Naive thymus-derived CD4-positive, alpha-beta T cell (primary cell): ENCODE measurements at regions not wholly inside any gene's neighbourhood (a gene's known extent, or its start where the extent isn't known, plus 50 kb on each side); places are given as distances from the start of the nearest gene placed in this dataset.

Experiments used
- ATAC-seq: fragments of 150-1000 bp; cut with Tn5 transposase; 2 replicates; pipeline ENCODE4 v1.10.0; 2021; ENCODE audit warnings: mild to moderate bottlenecking, moderate library complexity
- CTCF ChIA-PET: fragments of 350-600 bp; sonication (Branson Sonifier 250); formaldehyde crosslinking; loops from one replicate; lab custom pipeline; 2021; ENCODE audit warnings: antibody characterized with exemption; lab: Charles Lee
- POLR2A ChIA-PET: fragments of 350-600 bp; sonication (Branson Sonifier 250); formaldehyde crosslinking; loops from one replicate; lab custom pipeline; 2021; ENCODE audit warnings: antibody characterized with exemption, inconsistent platforms; lab: Charles Lee
- DNase-seq, 9 donors: peaks; one replicate each; pipeline versions ENCODE4 v3.0.0 to v3.0.0-alpha.2; 2020 to 2022; ENCODE audit warnings: mixed read lengths in 1 of 9
- H3K27ac ChIP-seq: one replicate; pipeline ENCODE4 v1.7.0; 2013; ENCODE audit warnings: mild to moderate bottlenecking, low read depth, low read length, moderate library complexity
- H3K27me3 ChIP-seq, 2 donors: one replicate each; pipeline ENCODE4 v1.7.0; 2013; ENCODE audit warnings: low read length in 2 of 2, mild to moderate bottlenecking in 2 of 2, moderate library complexity in 2 of 2; ENCODE audit not compliant: control insufficient read depth in 2 of 2, insufficient read depth in 2 of 2
- H3K36me3 ChIP-seq, 3 experiments: 1 replicate in 2 of 3; 2 replicates in 1 of 3; pipeline ENCODE4 v1.7.0; 2013; ENCODE audit warnings: low read length in 3 of 3, mild to moderate bottlenecking in 3 of 3, moderate library complexity in 1 of 3; ENCODE audit not compliant: insufficient read depth in 3 of 3, control insufficient read depth in 2 of 3
- H3K4me1 ChIP-seq, 2 donors: one replicate each; pipeline ENCODE4 v1.7.0; 2013; ENCODE audit warnings: low read length in 2 of 2, mild to moderate bottlenecking in 2 of 2, moderate library complexity in 1 of 2; ENCODE audit not compliant: control insufficient read depth in 2 of 2, insufficient read depth in 2 of 2
- H3K4me3 ChIP-seq: 2 replicates; pipeline ENCODE4 v1.7.0; 2013; ENCODE audit warnings: mild to moderate bottlenecking, low read length
- H3K9me3 ChIP-seq, 3 experiments: 1 replicate in 2 of 3; 2 replicates in 1 of 3; pipeline ENCODE4 v1.7.0; 2013; ENCODE audit warnings: low read length in 3 of 3; ENCODE audit not compliant: control insufficient read depth in 2 of 3
- H3K27ac Mint-ChIP-seq, 9 donors: one replicate each; pipeline ENCODE4 v1.8.0; 2020 to 2022; ENCODE audit warnings: mixed read lengths in 9 of 9, mild to moderate bottlenecking in 8 of 9, moderate library complexity in 5 of 9, inconsistent platforms in 2 of 9
- H3K27me3 Mint-ChIP-seq, 5 donors: one replicate each; pipeline ENCODE4 v1.8.0; 2021 to 2022; ENCODE audit warnings: mixed read lengths in 5 of 5, mild to moderate bottlenecking in 1 of 5
- H3K36me3 Mint-ChIP-seq, 5 donors: one replicate each; pipeline ENCODE4 v1.8.0; 2020 to 2022; ENCODE audit warnings: mixed read lengths in 5 of 5, mild to moderate bottlenecking in 3 of 5, inconsistent platforms in 1 of 5
- H3K4me1 Mint-ChIP-seq, 7 donors: one replicate each; pipeline ENCODE4 v1.8.0; 2020 to 2022; ENCODE audit warnings: mixed read lengths in 7 of 7, mild to moderate bottlenecking in 3 of 7, inconsistent platforms in 1 of 7
- H3K4me3 Mint-ChIP-seq, 10 donors: one replicate each; pipeline ENCODE4 v1.8.0; 2020 to 2022; ENCODE audit warnings: mild to moderate bottlenecking in 10 of 10, mixed read lengths in 10 of 10, moderate library complexity in 6 of 10, inconsistent platforms in 2 of 10
- H3K9me3 Mint-ChIP-seq, 11 donors: one replicate each; pipeline ENCODE4 v1.8.0; 2020 to 2022; ENCODE audit warnings: mixed read lengths in 11 of 11, mild to moderate bottlenecking in 4 of 11, inconsistent platforms in 1 of 11, moderate library complexity in 1 of 11
- intact Hi-C, 2 donors: fragments of 100-400 bp; cut with micrococcal nuclease; formaldehyde crosslinking; loops; one replicate each; pipeline ENCODE4 v1.15.1; 2023

- Histone ChIP-seq H3K36me3 (no peaks in the 10 kb centered on the region), H3K4me1 (no peaks in the 10 kb centered on the region), H3K27ac (no peak overlapping the region), H3K27me3 (no peaks in the 10 kb centered on the region), H3K4me3 (no peak overlapping the region), H3K9me3 (no peaks in the 10 kb centered on the region)
- POLR2A ChIA-PET = no interaction called here
- peaks cover 0 to 5% (median 0%) of the 10 kb centered on the region in 7 donors for H3K4me1 Mint-ChIP-seq
- H3K27me3 Mint-ChIP-seq = no peaks in the 10 kb centered on the region
- no peaks in the 10 kb centered on the region for H3K36me3 Mint-ChIP-seq
- CTCF ChIA-PET = no interaction called here
- H3K9me3 Mint-ChIP-seq = peaks cover 0 to 2% (median 0%) of the 10 kb centered on the region in 11 donors
- DNase-seq = no peak
- no peak for ATAC-seq
- H3K27ac Mint-ChIP-seq = no peak overlapping the region
- H3K4me3 Mint-ChIP-seq = no peak overlapping the region
- intact Hi-C loops = no loop called here
These were observed 94.2 kb downstream of the PJA1 start for GRCh38 chrX:69070949-69071650.

- ATAC-seq = no peak
- ChIA-PET CTCF (no interaction called here), POLR2A (no interaction called here)
- Mint-ChIP-seq H3K9me3 (no peaks in the 10 kb centered on the region), H3K27ac (no peak overlapping the region), H3K36me3 (no peaks in the 10 kb centered on the region), H3K4me1 (peaks cover 0 to 5% (median 0%) of the 10 kb centered on the region in 7 donors), H3K27me3 (no peaks in the 10 kb centered on the region), H3K4me3 (no peak overlapping the region)
- Histone ChIP-seq H3K9me3 (no peaks in the 10 kb centered on the region), H3K27ac (no peak overlapping the region), H3K4me3 (no peak overlapping the region), H3K27me3 (no peaks in the 10 kb centered on the region), H3K4me1 (no peaks in the 10 kb centered on the region), H3K36me3 (no peaks in the 10 kb centered on the region)
- DNase-seq = no peak
- intact Hi-C loops = no loop called here
These were observed 95.4 kb downstream of the PJA1 start for GRCh38 chrX:69069876-69070275.

GRCh38 chrX:69069086-69069445, 96.2 kb downstream of the PJA1 start:
- Histone ChIP-seq H3K27ac (no peak overlapping the region), H3K9me3 (no peaks in the 10 kb centered on the region), H3K4me3 (no peak overlapping the region), H3K36me3 (no peaks in the 10 kb centered on the region), H3K4me1 (no peaks in the 10 kb centered on the region), H3K27me3 (no peaks in the 10 kb centered on the region)
- intact Hi-C loops = no loop called here
- ChIA-PET POLR2A (no interaction called here), CTCF (no interaction called here)
- H3K27me3 Mint-ChIP-seq = no peaks in the 10 kb centered on the region
- DNase-seq (no peak), ATAC-seq (no peak)
- H3K9me3 Mint-ChIP-seq = peaks cover 0 to 2% (median 0%) of the 10 kb centered on the region in 11 donors
- H3K4me3 Mint-ChIP-seq = no peak overlapping the region
- peaks cover 0 to 5% (median 0%) of the 10 kb centered on the region in 7 donors for H3K4me1 Mint-ChIP-seq
- no peaks in the 10 kb centered on the region for H3K36me3 Mint-ChIP-seq
- no peak overlapping the region for H3K27ac Mint-ChIP-seq

GRCh38 chrX:69068301-69069085, 96.8 kb downstream of the PJA1 start:
- ChIA-PET CTCF (no interaction called here), POLR2A (no interaction called here)
- intact Hi-C loops = no loop called here
- no peaks in the 10 kb centered on the region for H3K9me3 ChIP-seq
- H3K4me3 ChIP-seq = no peak overlapping the region
- Mint-ChIP-seq H3K27me3 (no peaks in the 10 kb centered on the region), H3K36me3 (no peaks in the 10 kb centered on the region), H3K27ac (no peak overlapping the region), H3K4me3 (no peak overlapping the region), H3K9me3 (peaks cover 0 to 2% (median 0%) of the 10 kb centered on the region in 11 donors), H3K4me1 (peaks cover 0 to 5% (median 0%) of the 10 kb centered on the region in 7 donors)
- H3K36me3 ChIP-seq = no peaks in the 10 kb centered on the region
- no peak for DNase-seq
- no peaks in the 10 kb centered on the region for H3K4me1 ChIP-seq
- H3K27me3 ChIP-seq = no peaks in the 10 kb centered on the region
- no peak for ATAC-seq
- no peak overlapping the region for H3K27ac ChIP-seq

GRCh38 chrX:69067841-69068240, 97.4 kb downstream of the PJA1 start:
- Histone ChIP-seq H3K27ac (no peak overlapping the region), H3K9me3 (no peaks in the 10 kb centered on the region), H3K4me3 (no peak overlapping the region), H3K27me3 (no peaks in the 10 kb centered on the region), H3K36me3 (no peaks in the 10 kb centered on the region), H3K4me1 (no peaks in the 10 kb centered on the region)
- Mint-ChIP-seq H3K27ac (no peak overlapping the region), H3K36me3 (no peaks in the 10 kb centered on the region), H3K4me3 (no peak overlapping the region), H3K9me3 (peaks cover 0 to 2% (median 0%) of the 10 kb centered on the region in 11 donors), H3K4me1 (peaks cover 0 to 5% (median 0%) of the 10 kb centered on the region in 7 donors), H3K27me3 (no peaks in the 10 kb centered on the region)
- DNase-seq = no peak
- ChIA-PET CTCF (no interaction called here), POLR2A (no interaction called here)
- intact Hi-C loops = no loop called here
- ATAC-seq = no peak

- Mint-ChIP-seq H3K27ac (no peak overlapping the region), H3K9me3 (peaks cover 0 to 2% (median 0%) of the 10 kb centered on the region in 11 donors), H3K4me1 (peaks cover 0 to 5% (median 0%) of the 10 kb centered on the region in 7 donors), H3K36me3 (no peaks in the 10 kb centered on the region), H3K27me3 (no peaks in the 10 kb centered on the region), H3K4me3 (no peak overlapping the region)
- no peak for ATAC-seq
- Histone ChIP-seq H3K27me3 (no peaks in the 10 kb centered on the region), H3K36me3 (no peaks in the 10 kb centered on the region), H3K4me1 (no peaks in the 10 kb centered on the region), H3K9me3 (no peaks in the 10 kb centered on the region), H3K4me3 (no peak overlapping the region), H3K27ac (no peak overlapping the region)
- ChIA-PET CTCF (no interaction called here), POLR2A (no interaction called here)
- intact Hi-C loops = no loop called here
- no peak for DNase-seq
These were observed 98.2 kb downstream of the PJA1 start for GRCh38 chrX:69066966-69067525.
